Smooth muscle cell (in vitro differentiated cells): ENCODE measurements at regions not wholly inside any gene's neighbourhood (a gene's known extent, or its start where the extent isn't known, plus 50 kb on each side); places are given as distances from the start of the nearest gene placed in this dataset.

ENCODE experiments used
- DNase-seq: peaks from one replicate; lab custom pipeline; 2025; ENCODE audit not compliant: unreplicated experiment; lab: John Stamatoyannopoulos, UW
- H2AFZ ChIP-seq: fragments of 200-600 bp; sonication (generic); 2 replicates; pipeline ENCODE4 v1.6.0; 2016; ENCODE audit warnings: antibody characterized with exemption, low read depth, mild to moderate bottlenecking
- H3F3A ChIP-seq: fragments of 200-600 bp; sonication (generic); 2 replicates; pipeline ENCODE4 v1.6.0; 2017; ENCODE audit warnings: antibody characterized with exemption, low read depth
- H3K27ac ChIP-seq: fragments of 200-600 bp; sonication (generic); 2 replicates; pipeline ENCODE4 v1.5.1; 2016; ENCODE audit warnings: low read depth, mild to moderate bottlenecking
- H3K27me3 ChIP-seq: fragments of 200-600 bp; sonication (generic); 2 replicates; pipeline ENCODE4 v1.6.1; 2016; ENCODE audit warnings: low read depth, mild to moderate bottlenecking
- H3K36me3 ChIP-seq: fragments of 200-600 bp; sonication (generic); 2 replicates; pipeline ENCODE4 v1.5.1; 2016; ENCODE audit warnings: low read depth
- H3K4me1 ChIP-seq: fragments of 200-600 bp; sonication (generic); 2 replicates; pipeline ENCODE4 v1.5.1; 2016; ENCODE audit warnings: low read depth
- H3K4me2 ChIP-seq: fragments of 200-600 bp; sonication (generic); 2 replicates; pipeline ENCODE4 v1.6.0; 2016; ENCODE audit warnings: mild to moderate bottlenecking
- H3K4me3 ChIP-seq: fragments of 200-600 bp; sonication (generic); 2 replicates; pipeline ENCODE4 v1.5.1; 2016; ENCODE audit warnings: mild to moderate bottlenecking
- H3K79me2 ChIP-seq: fragments of 200-600 bp; sonication (generic); 2 replicates; pipeline ENCODE4 v1.6.0; 2016; ENCODE audit warnings: low read depth, mild to moderate bottlenecking
- H3K9ac ChIP-seq: fragments of 200-600 bp; sonication (generic); 2 replicates; pipeline ENCODE4 v1.6.0; 2016; ENCODE audit warnings: low read depth
- H3K9me3 ChIP-seq: fragments of 200-600 bp; sonication (generic); replicated peaks from 2 replicates; pipeline ENCODE4 v1.5.1; 2016; ENCODE audit warnings: low read depth
- H4K20me1 ChIP-seq: fragments of 200-600 bp; sonication (generic); 2 replicates; pipeline ENCODE4 v1.6.0; 2016; ENCODE audit warnings: low read depth
- WGBS: methylation state at CpG from one replicate; pipeline ENCODE4 v1.1.7; 2016; ENCODE audit warnings: low lambda C conversion rate; 5-methylcytosine and 5-hydroxymethylcytosine counted together
- TF ChIP-seq, protein P1 (sequence below): fragments of 200-600 bp; sonication (generic); IDR thresholded peaks from 2 replicates; pipeline ENCODE4 v1.5.1; 2017; ENCODE audit warnings: borderline replicate concordance, mild to moderate bottlenecking, antibody characterized with exemption; ENCODE audit not compliant: insufficient read depth, poor library complexity, severe bottlenecking

DNA sequence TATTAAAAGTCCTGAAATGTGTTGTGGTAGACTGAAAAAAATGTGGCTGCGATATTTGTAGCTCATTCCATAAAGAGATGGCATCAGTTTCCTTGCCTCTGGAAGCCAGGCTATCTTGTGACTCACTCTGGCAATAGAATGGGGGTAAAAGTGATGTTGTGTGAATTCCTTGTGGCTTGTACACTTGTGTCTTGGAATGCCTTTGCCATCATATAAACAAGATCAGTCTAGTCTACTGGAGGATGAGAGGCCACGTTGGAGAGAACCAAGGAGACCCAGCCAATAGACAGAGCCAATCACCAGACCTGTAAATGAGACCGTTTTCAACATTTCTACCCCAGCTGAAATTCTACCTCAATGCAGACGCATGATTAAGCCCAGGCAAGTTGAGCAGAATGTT is 254.1 kb downstream of the TRIB2 start:
- H3K9me3 ChIP-seq, result no peaks in the 10 kb centered on the region
- H3F3A ChIP-seq, result no peaks in the 10 kb centered on the region
- H3K4me3 ChIP-seq, result no peak overlapping the region
- WGBS, result 60% methylated on average over 4 of the region's 4 CpGs
- no peak overlapping the region for H3K27ac ChIP-seq
- H3K27me3 ChIP-seq, result no peaks in the 10 kb centered on the region
- H3K36me3 ChIP-seq, result no peaks in the 10 kb centered on the region
- TF ChIP-seq, protein P1, sequence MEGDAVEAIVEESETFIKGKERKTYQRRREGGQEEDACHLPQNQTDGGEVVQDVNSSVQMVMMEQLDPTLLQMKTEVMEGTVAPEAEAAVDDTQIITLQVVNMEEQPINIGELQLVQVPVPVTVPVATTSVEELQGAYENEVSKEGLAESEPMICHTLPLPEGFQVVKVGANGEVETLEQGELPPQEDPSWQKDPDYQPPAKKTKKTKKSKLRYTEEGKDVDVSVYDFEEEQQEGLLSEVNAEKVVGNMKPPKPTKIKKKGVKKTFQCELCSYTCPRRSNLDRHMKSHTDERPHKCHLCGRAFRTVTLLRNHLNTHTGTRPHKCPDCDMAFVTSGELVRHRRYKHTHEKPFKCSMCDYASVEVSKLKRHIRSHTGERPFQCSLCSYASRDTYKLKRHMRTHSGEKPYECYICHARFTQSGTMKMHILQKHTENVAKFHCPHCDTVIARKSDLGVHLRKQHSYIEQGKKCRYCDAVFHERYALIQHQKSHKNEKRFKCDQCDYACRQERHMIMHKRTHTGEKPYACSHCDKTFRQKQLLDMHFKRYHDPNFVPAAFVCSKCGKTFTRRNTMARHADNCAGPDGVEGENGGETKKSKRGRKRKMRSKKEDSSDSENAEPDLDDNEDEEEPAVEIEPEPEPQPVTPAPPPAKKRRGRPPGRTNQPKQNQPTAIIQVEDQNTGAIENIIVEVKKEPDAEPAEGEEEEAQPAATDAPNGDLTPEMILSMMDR, result no peak
- H3K4me1 ChIP-seq, result no peaks in the 10 kb centered on the region
- DNase-seq, result no peak
- no peak overlapping the region for H3K4me2 ChIP-seq
- H3K79me2 ChIP-seq, result no peaks in the 10 kb centered on the region
- no peak overlapping the region for H2AFZ ChIP-seq
- no peak overlapping the region for H3K9ac ChIP-seq
- H4K20me1 ChIP-seq, result no peaks in the 10 kb centered on the region

DNA sequence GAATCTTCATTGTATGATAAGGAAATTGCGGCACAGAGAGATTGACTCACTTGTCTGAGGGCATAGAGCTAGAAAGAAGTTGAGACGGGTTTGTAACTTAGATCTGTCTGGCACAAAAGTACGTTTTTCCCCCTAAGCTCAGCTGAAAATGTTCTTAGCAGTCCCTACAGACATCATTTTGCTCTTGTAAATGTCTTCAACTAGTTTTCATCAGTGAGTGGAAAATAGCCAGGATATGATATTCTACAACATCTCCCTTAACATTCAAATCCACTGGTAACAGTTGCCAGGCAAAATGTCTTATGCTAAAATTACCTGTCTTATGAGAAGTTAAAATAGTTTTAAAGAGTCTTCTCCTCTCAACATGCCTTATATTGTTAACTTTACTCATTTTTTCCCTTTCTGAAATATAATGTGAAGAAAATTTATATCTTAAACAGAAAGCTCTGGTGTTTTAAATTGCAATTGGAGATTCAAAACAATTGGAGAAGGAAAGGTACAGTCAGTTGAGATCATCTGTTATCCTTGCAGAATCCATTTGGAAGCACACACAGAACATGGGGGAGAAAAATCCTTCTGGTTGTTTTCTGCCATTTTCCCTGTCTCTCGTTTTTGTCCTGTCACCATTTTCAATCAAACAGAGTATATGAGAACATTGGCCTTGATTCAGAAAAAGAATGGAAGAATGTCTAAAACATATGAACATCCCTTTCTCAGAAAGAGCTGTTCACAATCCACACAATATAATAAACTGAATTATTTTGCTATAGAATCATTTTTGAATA is 255.0 kb downstream of the TRIB2 start:
- H2AFZ ChIP-seq, result no peak overlapping the region
- H3K4me3 ChIP-seq, result no peak overlapping the region
- no peaks in the 10 kb centered on the region for H3F3A ChIP-seq
- no peak overlapping the region for H3K27ac ChIP-seq
- H3K36me3 ChIP-seq, result no peaks in the 10 kb centered on the region
- 84% methylated on average over 4 of the region's 4 CpGs for WGBS
- no peaks in the 10 kb centered on the region for H3K79me2 ChIP-seq
- DNase-seq, result no peak
- H3K27me3 ChIP-seq, result no peaks in the 10 kb centered on the region
- no peaks in the 10 kb centered on the region for H4K20me1 ChIP-seq
- no peaks in the 10 kb centered on the region for H3K9me3 ChIP-seq
- H3K4me1 ChIP-seq, result no peaks in the 10 kb centered on the region
- TF ChIP-seq, protein P1, result no peak
- H3K9ac ChIP-seq, result no peak overlapping the region
- no peak overlapping the region for H3K4me2 ChIP-seq

DNA sequence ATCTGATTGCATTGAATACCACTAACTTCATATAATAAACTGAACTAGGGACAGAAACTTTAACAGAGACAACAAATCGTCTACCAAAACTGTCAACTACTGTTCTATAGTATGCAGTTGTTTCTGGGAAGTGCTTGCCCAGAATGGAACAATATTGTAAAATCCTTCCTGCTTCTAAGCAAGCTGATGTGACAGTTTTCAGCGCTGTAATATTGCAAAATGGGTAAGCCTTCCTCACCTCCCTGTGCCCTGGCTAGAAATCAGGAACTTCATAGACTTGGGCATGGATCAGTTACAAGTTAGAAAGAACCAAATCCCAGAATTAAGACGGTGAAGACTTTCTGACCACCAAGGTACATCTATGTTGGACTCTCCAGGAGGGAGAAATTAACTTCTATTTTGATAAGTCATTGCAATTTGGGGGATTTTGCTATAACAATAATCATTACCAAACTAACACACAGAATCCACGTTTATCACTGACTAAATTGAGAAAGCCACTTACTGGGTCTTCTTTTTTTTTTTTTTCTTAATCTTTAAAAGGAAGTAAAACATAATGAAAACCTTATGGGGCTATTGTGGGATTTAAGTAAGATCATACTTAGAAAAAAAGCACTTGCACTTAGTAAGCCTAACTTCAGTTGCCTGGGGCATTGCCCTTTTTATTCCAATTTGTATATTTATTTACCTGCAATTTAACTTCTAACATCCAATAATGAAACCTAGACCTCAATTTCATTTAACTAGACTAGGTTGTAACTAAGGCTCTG is 261.5 kb downstream of the TRIB2 start:
- Histone ChIP-seq H3K27me3 (no peaks in the 10 kb centered on the region), H3K9ac (no peak overlapping the region), H2AFZ (no peak overlapping the region), H4K20me1 (no peaks in the 10 kb centered on the region), H3K4me1 (no peaks in the 10 kb centered on the region), H3K4me3 (no peak overlapping the region), H3K4me2 (no peak overlapping the region), H3F3A (no peaks in the 10 kb centered on the region), H3K36me3 (no peaks in the 10 kb centered on the region), H3K9me3 (no peaks in the 10 kb centered on the region), H3K79me2 (no peaks in the 10 kb centered on the region), H3K27ac (no peak overlapping the region)
- TF ChIP-seq, protein P1, result no peak
- WGBS, result 56% methylated on average over 4 of the region's 4 CpGs
- DNase-seq, result no peak
